ENCODE measurements at regions not wholly inside any gene's neighbourhood (a gene's known extent, or its start where the extent isn't known, plus 50 kb on each side); places are given as distances from the start of the nearest gene placed in this dataset.

GRCh38 chr2:103808814-103809213 lies 1045.1 kb upstream of the POU3F3 start:
- no peak overlapping the region for H3K4me3 Mint-ChIP-seq
- H3K4me3 ChIP-seq (ENCODE audit: low read length), result peak overlapping the region; percentile 10
- DNase-seq, result no peak
- H3K27ac ChIP-seq (ENCODE audit: low read depth, low read length), result no peak overlapping the region
- no peaks in the 10 kb centered on the region for H3K27me3 Mint-ChIP-seq (ENCODE audit: insufficient read depth)
- H3K9me3 Mint-ChIP-seq, result no peaks in the 10 kb centered on the region
- 74% methylated on average over 8 of the region's 8 CpGs; no CpG with 5 or more reads in 1 of the 2 experiments for WGBS, 2 experiments (ENCODE audit: insufficient coverage in 1 of 2, insufficient read length in 1 of 2)
- no peak overlapping the region for H3K27ac Mint-ChIP-seq
- H3K27me3 ChIP-seq (ENCODE audit: control insufficient read depth, insufficient read depth, low read length, poor library complexity, severe bottlenecking), result no peaks in the 10 kb centered on the region
- H3K9me3 ChIP-seq (ENCODE audit: control insufficient read depth, low read length), result no peaks in the 10 kb centered on the region
- no peaks in the 10 kb centered on the region for H3K36me3 Mint-ChIP-seq (ENCODE audit: low read depth)
- H3K36me3 ChIP-seq (ENCODE audit: control insufficient read depth, insufficient read depth, low read length), result no peaks in the 10 kb centered on the region
- H3K4me1 ChIP-seq (ENCODE audit: control insufficient read depth, insufficient read depth, low read length), result no peaks in the 10 kb centered on the region
- no peak for TF ChIP-seq CTCF (conservative IDR thresholded peaks at IDR 0.05)
- H3K9ac ChIP-seq (ENCODE audit: extremely low read depth, low read length, poor library complexity, severe bottlenecking), result no peak overlapping the region
- peaks cover 33% of the 10 kb centered on the region for H3K4me1 Mint-ChIP-seq

- Mint-ChIP-seq H3K36me3 (ENCODE audit: low read depth) (no peaks in the 10 kb centered on the region), H3K4me3 (no peak overlapping the region), H3K4me1 (peaks cover 32% of the 10 kb centered on the region), H3K27me3 (ENCODE audit: insufficient read depth) (no peaks in the 10 kb centered on the region), H3K9me3 (no peaks in the 10 kb centered on the region), H3K27ac (no peak overlapping the region)
- no peaks in the 10 kb centered on the region for H3K36me3 ChIP-seq (ENCODE audit: control insufficient read depth, insufficient read depth, low read length)
- no peak for DNase-seq
- no peak overlapping the region for H3K9ac ChIP-seq (ENCODE audit: extremely low read depth, low read length, poor library complexity, severe bottlenecking)
- peak overlapping the region; percentile 10 for H3K4me3 ChIP-seq (ENCODE audit: low read length)
- no peak for TF ChIP-seq CTCF (conservative IDR thresholded peaks at IDR 0.05)
- no peaks in the 10 kb centered on the region for H3K4me1 ChIP-seq (ENCODE audit: control insufficient read depth, insufficient read depth, low read length)
- H3K27ac ChIP-seq (ENCODE audit: low read depth, low read length), result no peak overlapping the region
- no peaks in the 10 kb centered on the region for H3K9me3 ChIP-seq (ENCODE audit: control insufficient read depth, low read length)
- WGBS, 2 experiments (ENCODE audit: insufficient coverage in 1 of 2, insufficient read length in 1 of 2), result 83 to 89% methylated on average over 4 to 7 of the region's 7 CpGs
- no peaks in the 10 kb centered on the region for H3K27me3 ChIP-seq (ENCODE audit: control insufficient read depth, insufficient read depth, low read length, poor library complexity, severe bottlenecking)
Observed at GRCh38 chr2:103809415-103809814, 1044.5 kb upstream of the POU3F3 start.

GRCh38 chr2:103809941-103810441 lies 1043.9 kb upstream of the POU3F3 start:
- Histone ChIP-seq H3K9me3 (ENCODE audit: control insufficient read depth, low read length) (no peaks in the 10 kb centered on the region), H3K4me1 (ENCODE audit: control insufficient read depth, insufficient read depth, low read length) (no peaks in the 10 kb centered on the region), H3K4me3 (ENCODE audit: low read length) (no peak overlapping the region), H3K27ac (ENCODE audit: low read depth, low read length) (no peak overlapping the region), H3K36me3 (ENCODE audit: control insufficient read depth, insufficient read depth, low read length) (no peaks in the 10 kb centered on the region), H3K9ac (ENCODE audit: extremely low read depth, low read length, poor library complexity, severe bottlenecking) (no peak overlapping the region), H3K27me3 (ENCODE audit: control insufficient read depth, insufficient read depth, low read length, poor library complexity, severe bottlenecking) (no peaks in the 10 kb centered on the region)
- no peak for TF ChIP-seq CTCF (conservative IDR thresholded peaks at IDR 0.05)
- H3K4me3 Mint-ChIP-seq, result no peak overlapping the region
- H3K9me3 Mint-ChIP-seq, result no peaks in the 10 kb centered on the region
- no peaks in the 10 kb centered on the region for H3K27me3 Mint-ChIP-seq (ENCODE audit: insufficient read depth)
- WGBS, 2 experiments (ENCODE audit: insufficient coverage in 1 of 2, insufficient read length in 1 of 2), result 83 to 87% methylated on average over 7 of the region's 7 CpGs
- H3K4me1 Mint-ChIP-seq, result peaks cover 32% of the 10 kb centered on the region
- peak; percentile 61 for DNase-seq
- no peaks in the 10 kb centered on the region for H3K36me3 Mint-ChIP-seq (ENCODE audit: low read depth)
- no peak overlapping the region for H3K27ac Mint-ChIP-seq
